HG03108 (cell line): ENCODE measurements at regions not wholly inside any gene's neighbourhood (a gene's known extent, or its start where the extent isn't known, plus 50 kb on each side); places are given as distances from the start of the nearest gene placed in this dataset.
"Not testable (repeated sequence)": the region's sequence is repeated elsewhere in the genome, so short reads cannot be mapped to it uniquely, and the experiment has no call there.

Experiments
- ATAC-seq: cut with Tn5 transposase; IDR thresholded peaks from one replicate; pipeline ENCODE4 v1.9.1; 2021; ENCODE audit warnings: moderate library complexity; ENCODE audit not compliant: unreplicated experiment

GRCh38 chr15:22258009-22258397 is 177.7 kb downstream of the OR4M2 start:
- ATAC-seq: no peak

GRCh38 chr15:22258398-22259150 is 178.2 kb downstream of the OR4M2 start:
- ATAC-seq: no peak

- ATAC-seq: not testable (repeated sequence)
Measured at GRCh38 chr15:22259151-22259750, 178.9 kb downstream of the OR4M2 start.

GRCh38 chr15:22259881-22260421 is 179.6 kb downstream of the OR4M2 start:
- no peak for ATAC-seq

- no peak for ATAC-seq
Measured at GRCh38 chr15:22262613-22263020, 182.3 kb downstream of the OR4M2 start.

- no peak for ATAC-seq
Measured at GRCh38 chr15:22263738-22264137, 183.4 kb downstream of the OR4M2 start.

- ATAC-seq: not testable (repeated sequence)
Measured at GRCh38 chr15:22264272-22264671, 183.9 kb downstream of the OR4M2 start.

- ATAC-seq: no peak
Measured at GRCh38 chr15:22265056-22265945, 185.0 kb downstream of the OR4M2 start.

GRCh38 chr15:22265970-22266369 is 185.6 kb downstream of the OR4M2 start:
- ATAC-seq: no peak

GRCh38 chr15:22267761-22268160 is 187.4 kb downstream of the OR4M2 start:
- no peak for ATAC-seq

- ATAC-seq: not testable (repeated sequence)
Measured at GRCh38 chr15:22268201-22268600, 187.9 kb downstream of the OR4M2 start.

- ATAC-seq: not testable (repeated sequence)
Measured at GRCh38 chr15:22268654-22269053, 188.3 kb downstream of the OR4M2 start.

- not testable (repeated sequence) for ATAC-seq
Measured at GRCh38 chr15:22272286-22273160, 186.2 kb upstream of the GOLGA6L22 start.

GRCh38 chr15:22273185-22273584 is 185.5 kb upstream of the GOLGA6L22 start:
- not testable (repeated sequence) for ATAC-seq

GRCh38 chr15:22274376-22274775 is 184.3 kb upstream of the GOLGA6L22 start:
- not testable (repeated sequence) for ATAC-seq

- not testable (repeated sequence) for ATAC-seq
Measured at GRCh38 chr15:22280770-22281169, 177.9 kb upstream of the GOLGA6L22 start.

- peak; percentile 46 for ATAC-seq
Measured at GRCh38 chr15:22282794-22283533, 175.7 kb upstream of the GOLGA6L22 start.

GRCh38 chr15:22284795-22285420 is 173.8 kb upstream of the GOLGA6L22 start:
- ATAC-seq: not testable (repeated sequence)

- not testable (repeated sequence) for ATAC-seq
Measured at GRCh38 chr15:22291054-22291453, 167.6 kb upstream of the GOLGA6L22 start.
